Bronchial epithelial cell (primary cell): ENCODE measurements at regions not wholly inside any gene's neighbourhood (a gene's known extent, or its start where the extent isn't known, plus 50 kb on each side); places are given as distances from the start of the nearest gene placed in this dataset.

Source experiments
- DNase-seq: peaks from one replicate; pipeline ENCODE4 v3.0.0-alpha.2; 2010; ENCODE audit warnings: low read depth
- FAIRE-seq: peaks from 2 replicates; lab custom pipeline; 2011; peaks lifted over from hg19 to GRCh38; lab: Jason Lieb, UNC
- H3K27me3 ChIP-seq: 2 replicates; pipeline ENCODE4 v1.5.1; 2011; ENCODE audit warnings: low read length; ENCODE audit not compliant: control insufficient read depth, insufficient read depth
- H3K36me3 ChIP-seq: 2 replicates; pipeline ENCODE4 v1.5.1; 2011; ENCODE audit warnings: low read length; ENCODE audit not compliant: control insufficient read depth, insufficient read depth
- H3K4me3 ChIP-seq: 2 replicates; pipeline ENCODE4 v1.5.1; 2011; ENCODE audit warnings: mild to moderate bottlenecking, low read depth, low read length, control low read depth
- TF ChIP-seq, protein P1 (sequence below): IDR thresholded peaks from 2 replicates; pipeline ENCODE4 v1.5.1; 2011; ENCODE audit warnings: mild to moderate bottlenecking, moderate library complexity, low read length, control low read depth, inconsistent platforms; ENCODE audit not compliant: insufficient read depth, severe bottlenecking

DNA sequence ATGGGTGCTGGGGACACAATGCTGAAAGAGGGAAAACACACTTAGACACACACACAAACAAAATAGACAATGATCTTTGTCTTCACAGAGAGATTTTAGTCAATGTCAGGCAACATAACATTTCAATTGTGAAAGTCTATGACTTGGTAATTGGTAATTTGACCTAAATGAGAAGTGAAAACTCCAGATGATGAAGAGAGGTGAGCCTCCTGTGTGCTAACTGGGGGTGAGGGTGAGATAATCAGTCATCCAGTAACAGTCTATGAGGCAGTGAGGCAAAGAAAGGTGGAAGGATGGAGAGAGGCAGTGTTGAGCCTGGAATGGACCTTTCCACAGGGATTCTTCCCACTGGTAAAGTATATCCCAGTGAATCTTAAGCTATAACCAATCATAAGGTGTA, 744.2 kb downstream of the MAFB start:
- Histone ChIP-seq H3K4me3 (no peak overlapping the region), H3K36me3 (no peaks in the 10 kb centered on the region), H3K27me3 (no peaks in the 10 kb centered on the region)
- FAIRE-seq (no peak), DNase-seq (no peak)
- TF ChIP-seq, protein P1, sequence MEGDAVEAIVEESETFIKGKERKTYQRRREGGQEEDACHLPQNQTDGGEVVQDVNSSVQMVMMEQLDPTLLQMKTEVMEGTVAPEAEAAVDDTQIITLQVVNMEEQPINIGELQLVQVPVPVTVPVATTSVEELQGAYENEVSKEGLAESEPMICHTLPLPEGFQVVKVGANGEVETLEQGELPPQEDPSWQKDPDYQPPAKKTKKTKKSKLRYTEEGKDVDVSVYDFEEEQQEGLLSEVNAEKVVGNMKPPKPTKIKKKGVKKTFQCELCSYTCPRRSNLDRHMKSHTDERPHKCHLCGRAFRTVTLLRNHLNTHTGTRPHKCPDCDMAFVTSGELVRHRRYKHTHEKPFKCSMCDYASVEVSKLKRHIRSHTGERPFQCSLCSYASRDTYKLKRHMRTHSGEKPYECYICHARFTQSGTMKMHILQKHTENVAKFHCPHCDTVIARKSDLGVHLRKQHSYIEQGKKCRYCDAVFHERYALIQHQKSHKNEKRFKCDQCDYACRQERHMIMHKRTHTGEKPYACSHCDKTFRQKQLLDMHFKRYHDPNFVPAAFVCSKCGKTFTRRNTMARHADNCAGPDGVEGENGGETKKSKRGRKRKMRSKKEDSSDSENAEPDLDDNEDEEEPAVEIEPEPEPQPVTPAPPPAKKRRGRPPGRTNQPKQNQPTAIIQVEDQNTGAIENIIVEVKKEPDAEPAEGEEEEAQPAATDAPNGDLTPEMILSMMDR = no peak

DNA sequence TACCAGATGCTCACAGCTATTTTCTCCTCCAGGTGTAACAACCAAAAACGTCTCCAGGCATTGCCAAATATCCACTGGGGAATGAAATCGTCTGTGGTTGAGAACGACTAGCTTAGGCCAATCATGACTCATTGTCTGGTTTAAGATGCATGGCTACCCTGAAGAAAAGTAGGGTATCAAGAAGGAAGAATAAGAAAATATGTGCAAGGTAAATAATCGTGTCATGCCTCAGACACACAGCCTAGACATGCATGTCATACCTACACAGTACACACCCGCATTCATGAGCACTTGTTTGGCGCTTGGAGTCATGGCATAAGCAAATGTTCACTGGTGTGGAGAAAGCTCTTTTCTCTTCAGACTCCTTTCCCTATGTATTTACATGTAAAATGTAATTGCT, 745.7 kb downstream of the MAFB start:
- Histone ChIP-seq H3K27me3 (no peaks in the 10 kb centered on the region), H3K36me3 (no peaks in the 10 kb centered on the region), H3K4me3 (no peak overlapping the region)
- TF ChIP-seq, protein P1 = no peak
- no peak for FAIRE-seq
- DNase-seq = peak; percentile 73

DNA sequence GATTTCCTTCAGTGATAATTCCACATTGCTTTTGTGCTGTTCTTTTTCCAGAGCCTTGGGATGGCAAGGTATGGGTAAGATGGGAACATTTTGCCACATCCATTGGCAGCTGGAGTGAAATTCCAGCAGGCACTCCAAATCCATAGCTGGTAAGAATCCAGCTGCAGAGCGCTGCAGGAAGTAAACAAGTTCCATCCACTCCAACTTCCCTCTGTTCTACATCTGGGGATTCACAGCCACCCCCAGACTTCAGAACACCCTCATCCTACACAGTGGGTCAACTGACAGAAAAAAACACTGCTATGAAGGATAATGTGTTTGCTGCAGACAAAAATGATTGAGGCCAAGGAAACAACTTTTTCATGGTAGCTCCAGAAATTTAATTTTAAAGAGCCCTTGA, 747.8 kb downstream of the MAFB start:
- TF ChIP-seq, protein P1 = no peak
- H3K4me3 ChIP-seq = no peak overlapping the region
- DNase-seq (no peak), FAIRE-seq (peak; percentile 23)
- no peaks in the 10 kb centered on the region for H3K27me3 ChIP-seq
- H3K36me3 ChIP-seq = no peaks in the 10 kb centered on the region

DNA sequence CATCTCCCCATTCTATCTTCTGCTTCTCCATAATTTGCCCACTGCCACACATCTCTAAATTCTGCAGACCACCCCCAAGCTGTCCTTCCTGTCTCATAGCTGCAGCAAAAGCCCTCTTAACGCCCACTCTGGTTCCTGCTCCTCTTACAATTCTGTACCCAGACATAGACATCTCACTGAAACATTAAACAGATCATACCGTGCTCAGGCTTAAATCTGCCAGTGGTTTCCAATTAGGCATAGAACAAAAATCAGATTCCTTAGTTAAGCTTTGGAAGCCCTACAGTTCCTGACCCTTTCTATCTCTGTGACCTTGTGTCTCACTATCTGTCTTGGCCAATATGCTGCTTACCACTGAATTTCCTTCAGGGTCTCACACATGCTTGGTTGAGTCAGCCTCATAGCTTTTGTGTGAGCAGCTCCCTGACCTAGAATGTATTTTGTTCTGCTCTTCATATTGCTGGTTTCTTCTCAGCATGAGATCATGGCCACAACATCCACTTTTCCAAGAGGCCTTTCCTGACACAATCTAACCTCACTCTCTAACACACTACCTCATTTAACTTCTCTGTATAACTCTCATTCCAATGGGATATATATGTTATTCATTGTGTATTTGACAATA, 749.7 kb downstream of the MAFB start:
- Histone ChIP-seq H3K36me3 (no peaks in the 10 kb centered on the region), H3K4me3 (no peak overlapping the region), H3K27me3 (no peaks in the 10 kb centered on the region)
- DNase-seq (no peak), FAIRE-seq (no peak)
- TF ChIP-seq, protein P1 = no peak

DNA sequence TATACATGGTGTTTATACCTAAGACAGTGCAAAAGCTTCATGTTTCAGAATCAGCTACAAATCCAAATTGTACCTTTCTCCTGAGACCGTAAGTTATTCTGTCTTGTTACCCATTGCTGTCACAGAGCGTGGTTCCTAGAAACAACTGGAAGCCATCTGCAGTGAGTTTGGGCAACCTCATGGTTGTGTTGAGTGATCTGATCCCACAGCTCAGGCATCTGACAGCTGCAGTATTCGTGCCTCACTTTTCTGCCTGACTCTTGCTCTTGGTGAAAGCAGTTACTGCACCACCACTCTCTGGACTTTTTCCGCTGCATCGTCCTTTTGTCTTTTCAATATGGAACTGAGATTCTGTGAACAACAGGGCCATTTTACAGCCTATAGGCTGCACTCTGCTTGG, 752.6 kb downstream of the MAFB start:
- H3K27me3 ChIP-seq = no peaks in the 10 kb centered on the region
- FAIRE-seq = no peak
- DNase-seq = no peak
- H3K36me3 ChIP-seq = no peaks in the 10 kb centered on the region
- H3K4me3 ChIP-seq = no peak overlapping the region
- TF ChIP-seq, protein P1 = no peak

DNA sequence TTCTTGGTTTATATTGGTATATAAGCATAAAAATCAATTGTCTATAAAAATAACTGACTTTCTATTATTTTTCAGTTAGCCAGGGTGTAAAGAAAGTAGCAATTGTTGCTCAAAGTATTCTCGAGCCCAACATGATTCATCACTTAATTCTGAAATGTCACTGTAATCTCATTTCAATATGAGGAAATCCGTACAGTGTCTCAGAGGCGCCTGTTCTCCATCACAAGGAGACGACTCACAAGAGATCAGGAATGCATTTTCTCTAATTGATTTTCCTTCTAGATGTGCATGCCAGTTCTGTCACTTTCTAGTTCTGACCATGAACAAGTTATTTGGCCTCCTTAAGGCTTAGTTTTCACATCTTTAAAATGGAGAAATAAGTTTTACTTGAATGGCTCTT, 753.1 kb downstream of the MAFB start:
- no peaks in the 10 kb centered on the region for H3K36me3 ChIP-seq
- TF ChIP-seq, protein P1 = no peak
- FAIRE-seq = no peak
- no peaks in the 10 kb centered on the region for H3K27me3 ChIP-seq
- H3K4me3 ChIP-seq = no peak overlapping the region
- peak; percentile 21 for DNase-seq
